Stimulated activated naive CD4-positive, alpha-beta T cell treated with Interleukin-2 at 50 U/mL for 16 hours (primary cell): ENCODE measurements at regions not wholly inside any gene's neighbourhood (a gene's known extent, or its start where the extent isn't known, plus 50 kb on each side); places are given as distances from the start of the nearest gene placed in this dataset.
"Not testable (repeated sequence)": the region's sequence is repeated elsewhere in the genome, so short reads cannot be mapped to it uniquely, and the experiment has no call there.

ENCODE experiments used
- DNase-seq: peaks from one replicate; lab custom pipeline; 2025; lab: John Stamatoyannopoulos, UW

- no peak for DNase-seq
Observed at GRCh38 chr14:105636935-105637334, 110.6 kb downstream of the TMEM121 start.

- DNase-seq: not testable (repeated sequence)
Observed at GRCh38 chr14:105637345-105637744, 111.0 kb downstream of the TMEM121 start.

GRCh38 chr14:105639969-105640931 lies 113.9 kb downstream of the TMEM121 start:
- not testable (repeated sequence) for DNase-seq

GRCh38 chr14:105641075-105641937 lies 114.9 kb downstream of the TMEM121 start:
- no peak for DNase-seq

- not testable (repeated sequence) for DNase-seq
Observed at GRCh38 chr14:105641951-105642350, 115.6 kb downstream of the TMEM121 start.

GRCh38 chr14:105642486-105642885 lies 116.1 kb downstream of the TMEM121 start:
- DNase-seq: not testable (repeated sequence)

GRCh38 chr14:105643406-105644052 lies 117.1 kb downstream of the TMEM121 start:
- not testable (repeated sequence) for DNase-seq

GRCh38 chr14:105644053-105644435 lies 117.7 kb downstream of the TMEM121 start:
- not testable (repeated sequence) for DNase-seq

GRCh38 chr14:105644457-105644856 lies 118.1 kb downstream of the TMEM121 start:
- not testable (repeated sequence) for DNase-seq

GRCh38 chr14:105644891-105645290 lies 118.5 kb downstream of the TMEM121 start:
- DNase-seq: not testable (repeated sequence)

- not testable (repeated sequence) for DNase-seq
Observed at GRCh38 chr14:105645389-105645788, 119.0 kb downstream of the TMEM121 start.

GRCh38 chr14:105646175-105646574 lies 119.8 kb downstream of the TMEM121 start:
- DNase-seq: no peak

GRCh38 chr14:105646711-105647281 lies 120.4 kb downstream of the TMEM121 start:
- not testable (repeated sequence) for DNase-seq

- not testable (repeated sequence) for DNase-seq
Observed at GRCh38 chr14:105647426-105647783, 121.0 kb downstream of the TMEM121 start.

GRCh38 chr14:105647784-105648608 lies 121.6 kb downstream of the TMEM121 start:
- no peak for DNase-seq

- DNase-seq: not testable (repeated sequence)
Observed at GRCh38 chr14:105648609-105649535, 122.5 kb downstream of the TMEM121 start.

GRCh38 chr14:105652317-105652716 lies 125.9 kb downstream of the TMEM121 start:
- not testable (repeated sequence) for DNase-seq

- DNase-seq: not testable (repeated sequence)
Observed at GRCh38 chr14:105653921-105654320, 127.5 kb downstream of the TMEM121 start.

- not testable (repeated sequence) for DNase-seq
Observed at GRCh38 chr14:105659255-105659654, 132.9 kb downstream of the TMEM121 start.
